GM23338 (cell line): ENCODE measurements at regions not wholly inside any gene's neighbourhood (a gene's known extent, or its start where the extent isn't known, plus 50 kb on each side); places are given as distances from the start of the nearest gene placed in this dataset.

ENCODE experiments used
- ATAC-seq: fragments of 200-7000 bp; cut with Tn5 transposase; 3 replicates; pipeline ENCODE4 v1.9.1; 2020
- DNase-seq: peaks from one replicate; pipeline ENCODE4 v3.0.0-alpha.2; 2015; ENCODE audit warnings: low spot score
- H2AFZ ChIP-seq: fragments of 200-600 bp; sonication (generic); 2 replicates; pipeline ENCODE4 v1.8.0; 2016; ENCODE audit warnings: antibody characterized with exemption, mild to moderate bottlenecking, moderate library complexity
- H3F3A ChIP-seq: fragments of 200-600 bp; sonication (generic); replicated peaks from 2 replicates; pipeline ENCODE4 v1.8.0; 2017; ENCODE audit warnings: antibody characterized with exemption, mixed run types, low read depth
- H3K27ac ChIP-seq: fragments of 200-600 bp; sonication (generic); 2 replicates; pipeline ENCODE4 v1.6.1; 2016; ENCODE audit warnings: low read depth
- H3K27me3 ChIP-seq: fragments of 200-600 bp; sonication (generic); 2 replicates; pipeline ENCODE4 v1.8.0; 2016; ENCODE audit warnings: mild to moderate bottlenecking, mixed run types, moderate library complexity; ENCODE audit not compliant: insufficient read depth
- H3K36me3 ChIP-seq: fragments of 200-600 bp; sonication (generic); 2 replicates; pipeline ENCODE4 v1.8.0; 2016; ENCODE audit warnings: mild to moderate bottlenecking; ENCODE audit not compliant: insufficient read depth
- H3K4me1 ChIP-seq: fragments of 200-600 bp; sonication (generic); 2 replicates; pipeline ENCODE4 v1.8.0; 2016; ENCODE audit warnings: mild to moderate bottlenecking, moderate library complexity; ENCODE audit not compliant: insufficient read depth
- H3K4me2 ChIP-seq: fragments of 200-600 bp; sonication (generic); 2 replicates; pipeline ENCODE4 v1.7.1; 2017; ENCODE audit warnings: mixed run types
- H3K4me3 ChIP-seq: fragments of 200-600 bp; sonication (generic); 2 replicates; pipeline ENCODE4 v1.6.1; 2016; ENCODE audit warnings: mixed run types
- H3K79me2 ChIP-seq: fragments of 200-600 bp; sonication (generic); replicated peaks from 2 replicates; pipeline ENCODE4 v1.8.0; 2017; ENCODE audit warnings: mild to moderate bottlenecking; ENCODE audit not compliant: insufficient read depth
- H3K9me2 ChIP-seq: fragments of 200-600 bp; sonication (generic); 2 replicates; pipeline ENCODE4 v1.8.0; 2017; ENCODE audit not compliant: insufficient read depth
- H4K20me1 ChIP-seq: fragments of 200-600 bp; sonication (generic); replicated peaks from 2 replicates; pipeline ENCODE4 v1.8.0; 2017; ENCODE audit warnings: mild to moderate bottlenecking; ENCODE audit not compliant: insufficient read depth
- H3K27ac Mint-ChIP-seq: 2 replicates; pipeline ENCODE4 v1.8.0; 2020; ENCODE audit warnings: inconsistent platforms, mild to moderate bottlenecking, moderate library complexity, mixed read lengths
- H3K27me3 Mint-ChIP-seq: 3 replicates; pipeline ENCODE4 v1.8.0; 2022; ENCODE audit warnings: low read depth, mild to moderate bottlenecking, moderate library complexity, mixed read lengths, inconsistent platforms; ENCODE audit not compliant: insufficient read depth, poor library complexity
- H3K36me3 Mint-ChIP-seq: 3 replicates; pipeline ENCODE4 v1.8.0; 2021; ENCODE audit warnings: low read depth, mild to moderate bottlenecking, inconsistent platforms, moderate library complexity, mixed read lengths
- H3K4me1 Mint-ChIP-seq: 3 replicates; pipeline ENCODE4 v1.8.0; 2020; ENCODE audit warnings: mild to moderate bottlenecking, inconsistent platforms, mixed read lengths
- H3K4me3 Mint-ChIP-seq: 3 replicates; pipeline ENCODE4 v1.8.0; 2021; ENCODE audit warnings: moderate library complexity, mild to moderate bottlenecking, inconsistent platforms, mixed read lengths
- H3K9me3 Mint-ChIP-seq: 3 replicates; pipeline ENCODE4 v1.8.0; 2020; ENCODE audit warnings: moderate library complexity, mild to moderate bottlenecking, inconsistent platforms, mixed read lengths
- CREB1 ChIP-seq: fragments of 250-450 bp; sonication (Bioruptor Pico); IDR thresholded peaks from 2 replicates; pipeline ENCODE4 v1.5.0; 2020; ENCODE audit warnings: low read depth, mild to moderate bottlenecking, moderate library complexity
- CTCF ChIP-seq, 2 experiments: fragments of 200-600 bp in 1 of 2; sonication (generic) in 1 of 2; conservative IDR thresholded peaks; 2 replicates each; pipeline versions ENCODE4 v1.5.1 to v1.6.1; 2016 to 2017; ENCODE audit warnings: antibody characterized with exemption in 2 of 2, low read depth in 2 of 2, mild to moderate bottlenecking in 2 of 2, moderate library complexity in 1 of 2
- ETS1 ChIP-seq: IDR thresholded peaks from 2 replicates; pipeline ENCODE4 v1.6.1; 2016; ENCODE audit warnings: antibody characterized with exemption
- EZH2 ChIP-seq: fragments of 200-600 bp; sonication (generic); IDR thresholded peaks from one replicate; pipeline ENCODE4 v1.8.0; 2017; ENCODE audit warnings: antibody characterized with exemption, mild to moderate bottlenecking, low read depth; ENCODE audit not compliant: unreplicated experiment
- EZH2phosphoT487 ChIP-seq: fragments of 200-600 bp; sonication (generic); IDR thresholded peaks from one replicate; pipeline ENCODE4 v1.8.1; 2018; ENCODE audit warnings: antibody characterized with exemption; ENCODE audit not compliant: unreplicated experiment
- JUNB ChIP-seq: IDR thresholded peaks from one replicate; pipeline ENCODE4 v1.6.1; 2016; ENCODE audit warnings: antibody characterized with exemption; ENCODE audit not compliant: unreplicated experiment
- NANOG ChIP-seq: IDR thresholded peaks from 2 replicates; pipeline ENCODE4 v1.6.1; 2016; ENCODE audit warnings: antibody characterized with exemption, borderline replicate concordance
- POLR2AphosphoS5 ChIP-seq: IDR thresholded peaks from 2 replicates; pipeline ENCODE4 v1.6.1; 2016; ENCODE audit warnings: antibody characterized with exemption, low read depth
- REST ChIP-seq: IDR thresholded peaks from one replicate; pipeline ENCODE4 v1.6.1; 2018; ENCODE audit warnings: antibody characterized with exemption; ENCODE audit not compliant: unreplicated experiment
- STAT1 ChIP-seq: IDR thresholded peaks from one replicate; pipeline ENCODE4 v1.6.1; 2016; ENCODE audit warnings: antibody characterized with exemption; ENCODE audit not compliant: unreplicated experiment
- ZNF114 ChIP-seq: fragments of 250-450 bp; sonication (Bioruptor Pico); IDR thresholded peaks from 2 replicates; pipeline ENCODE4 v1.5.0; 2020; ENCODE audit warnings: mild to moderate bottlenecking, moderate library complexity
- ZNF331 ChIP-seq: fragments of 250-450 bp; sonication (Bioruptor Pico); IDR thresholded peaks from 2 replicates; pipeline ENCODE4 v1.5.0; 2020; ENCODE audit warnings: low read depth, mild to moderate bottlenecking, moderate library complexity
- ZNF462 ChIP-seq: fragments of 250-450 bp; sonication (Bioruptor Pico); IDR thresholded peaks from 2 replicates; pipeline ENCODE4 v1.5.0; 2020; ENCODE audit warnings: mild to moderate bottlenecking, moderate library complexity

- no peaks in the 10 kb centered on the region for H3K9me2 ChIP-seq
- H3K27me3 ChIP-seq, result peaks cover 7% of the 10 kb centered on the region; the same call in 1 of the 2 replicates
- H3F3A ChIP-seq, result no peaks in the 10 kb centered on the region
- no peak overlapping the region for H3K27ac ChIP-seq
- no peak for ATAC-seq
- Mint-ChIP-seq H3K4me3 (no peak overlapping the region), H3K4me1 (no peaks in the 10 kb centered on the region), H3K36me3 (no peaks in the 10 kb centered on the region), H3K27ac (no peak overlapping the region), H3K9me3 (no peaks in the 10 kb centered on the region), H3K27me3 (no peaks in the 10 kb centered on the region)
- H3K36me3 ChIP-seq, result no peaks in the 10 kb centered on the region
- H3K79me2 ChIP-seq, result no peaks in the 10 kb centered on the region
- DNase-seq, result no peak
- no peaks in the 10 kb centered on the region for H3K4me1 ChIP-seq
- no peak for TF ChIP-seq EZH2phosphoT487
- TF ChIP-seq POLR2AphosphoS5, result no peak
- TF ChIP-seq STAT1, result no peak
- no peak for TF ChIP-seq REST
- no peak for TF ChIP-seq ZNF462
- TF ChIP-seq CTCF (conservative IDR thresholded peaks at IDR 0.05; ENCODE audit: low read depth in 2 of 2), result no peak
- TF ChIP-seq ZNF114, result no peak
- no peak for TF ChIP-seq NANOG
- no peak for TF ChIP-seq CREB1 (CRISPR knock-in tag)
- TF ChIP-seq EZH2, result no peak
- no peak for TF ChIP-seq JUNB
- no peak for TF ChIP-seq ZNF331 (CRISPR knock-in tag)
- no peak for TF ChIP-seq ETS1
- H3K4me3 ChIP-seq, result no peak overlapping the region
- no peak overlapping the region for H2AFZ ChIP-seq
- H4K20me1 ChIP-seq, result no peaks in the 10 kb centered on the region
- H3K4me2 ChIP-seq, result no peak overlapping the region
Measured at GRCh38 chr14:22096514-22096895, 422.9 kb upstream of the OR4E1 start.
